ENCODE measurements at regions not wholly inside any gene's neighbourhood (a gene's known extent, or its start where the extent isn't known, plus 50 kb on each side); places are given as distances from the start of the nearest gene placed in this dataset.

- TF ChIP-seq ZNF274 (IDR thresholded peaks at IDR 0.05; ENCODE audit: low read depth, low read length) = no peak
- TF ChIP-seq YY1 (IDR thresholded peaks at IDR 0.05; ENCODE audit: insufficient read depth, insufficient read length) = no peak
- TF ChIP-seq SUZ12 (IDR thresholded peaks at IDR 0.05; ENCODE audit: extremely low read depth, insufficient read depth, insufficient read length) = no peak
Measured at GRCh38 chr11:127843483-127844396, 743.6 kb downstream of the ETS1 start.
